SW480 (cell line): ENCODE measurements at regions not wholly inside any gene's neighbourhood (a gene's known extent, or its start where the extent isn't known, plus 50 kb on each side); places are given as distances from the start of the nearest gene placed in this dataset.
A peak's percentile ranks its signal among the peaks of the same experiment; 100 is the strongest.

ENCODE experiments used
- DNase-seq: peaks from one replicate; pipeline ENCODE4 v3.0.0-alpha.2; 2016; ENCODE audit warnings: low spot score

DNA sequence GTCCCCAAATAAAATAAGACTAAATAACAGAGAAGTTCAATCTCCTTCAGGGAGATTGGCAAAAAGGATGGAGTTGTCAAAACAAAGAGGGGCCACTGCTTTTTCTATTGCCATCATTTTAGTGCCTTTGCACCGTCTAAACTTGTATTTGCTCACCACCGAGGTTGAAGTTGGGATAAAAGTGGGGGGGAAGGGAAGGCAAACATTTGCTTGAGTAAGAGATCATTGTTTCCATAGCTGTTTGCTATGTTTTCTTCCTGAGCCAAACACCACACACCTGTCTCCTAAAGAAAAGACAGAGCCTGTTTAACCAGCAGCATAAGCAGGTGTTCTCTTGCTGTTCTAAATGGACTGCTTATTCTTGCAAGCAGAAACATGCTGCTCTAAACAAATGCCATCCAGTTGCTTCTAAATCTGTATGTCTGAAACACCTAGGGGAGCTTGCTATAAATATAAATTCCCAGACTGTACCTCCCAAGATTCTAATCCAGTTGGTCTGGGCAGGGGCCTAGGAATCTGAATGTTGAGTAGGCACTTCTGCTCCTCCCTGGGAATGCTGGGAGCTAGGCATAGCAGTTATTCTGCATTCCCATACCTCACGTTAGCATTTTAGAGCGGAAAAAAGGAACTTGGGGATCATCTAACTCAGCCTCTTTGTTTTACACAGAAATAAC, 179.4 kb upstream of the ARL4C start:
- no peak for DNase-seq

DNA sequence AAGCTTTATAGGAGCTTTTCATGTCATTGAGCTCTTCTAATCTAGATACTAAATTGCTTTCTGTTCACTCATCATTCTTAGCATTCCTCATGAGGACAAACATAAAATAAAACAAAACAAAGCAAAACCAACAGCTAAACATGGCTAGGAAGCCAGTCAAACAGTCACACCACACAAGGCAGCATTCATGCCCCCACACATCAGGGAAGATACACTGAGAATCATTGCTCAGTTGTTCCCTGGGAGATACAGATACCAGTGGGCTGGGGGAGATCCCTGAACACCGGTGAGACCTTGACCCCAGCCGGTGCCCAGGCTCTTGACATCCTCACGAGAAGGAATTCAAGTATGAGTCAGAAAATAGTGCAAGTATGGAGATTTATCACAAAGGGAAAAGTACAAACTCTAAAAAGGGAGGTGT, 177.9 kb upstream of the ARL4C start:
- peak; percentile 30 for DNase-seq

DNA sequence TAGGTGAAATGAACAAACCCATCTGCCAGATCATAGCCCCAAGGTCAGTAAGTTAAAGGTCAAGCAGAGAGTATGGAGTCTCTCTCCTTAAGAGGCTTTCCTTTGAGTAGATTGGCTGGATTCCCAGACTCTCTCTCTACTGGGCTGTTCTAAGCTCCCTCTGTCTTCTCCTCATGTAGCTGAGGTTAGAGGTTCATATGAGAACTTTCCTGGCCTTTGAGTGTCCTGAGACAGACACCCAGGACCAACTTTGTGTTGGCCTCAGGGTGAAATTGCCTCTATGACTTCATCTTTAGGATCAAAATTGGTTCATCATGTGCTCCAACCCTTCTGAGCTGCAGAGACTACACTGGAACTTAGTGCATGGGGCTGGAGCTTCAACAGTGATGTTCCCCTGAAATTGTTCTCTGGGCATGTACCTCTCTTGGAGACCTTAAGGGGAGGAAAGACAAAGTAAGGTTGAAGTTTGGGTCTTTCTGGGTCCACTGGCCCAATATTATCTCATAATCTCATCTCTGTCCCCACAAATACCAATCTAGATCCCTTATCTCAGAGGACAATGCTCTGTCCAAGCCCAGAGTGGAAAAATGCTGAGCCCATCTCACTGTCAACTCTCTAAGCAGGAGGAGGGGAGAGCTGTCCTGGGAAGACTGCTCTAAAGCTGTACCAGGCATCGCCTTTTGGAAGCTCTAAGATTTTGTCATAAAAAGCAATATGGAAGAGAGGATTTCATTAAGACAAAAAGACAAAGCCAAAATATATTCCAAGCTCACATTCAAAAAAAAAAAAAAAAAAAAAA, 177.3 kb upstream of the ARL4C start:
- DNase-seq, result no peak

DNA sequence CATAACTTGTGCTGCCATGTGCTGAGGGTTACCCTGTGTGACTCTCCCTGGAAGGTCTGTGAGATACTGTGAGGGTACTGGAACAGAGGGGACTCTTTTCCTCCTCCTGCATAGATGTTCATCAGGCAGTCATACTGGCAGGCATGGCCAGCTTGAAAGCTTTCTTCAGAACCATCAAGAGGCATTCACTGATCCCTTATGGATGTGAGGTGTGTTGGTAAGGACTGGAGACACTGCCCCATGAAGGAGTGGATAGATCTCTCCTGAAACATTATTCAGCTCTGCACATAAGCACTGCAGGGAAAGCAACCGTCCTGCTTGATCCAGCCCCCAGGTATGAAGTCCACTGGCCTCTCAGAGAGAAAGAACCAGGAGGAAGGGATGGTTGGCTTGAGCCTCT, 176.6 kb upstream of the ARL4C start:
- no peak for DNase-seq

DNA sequence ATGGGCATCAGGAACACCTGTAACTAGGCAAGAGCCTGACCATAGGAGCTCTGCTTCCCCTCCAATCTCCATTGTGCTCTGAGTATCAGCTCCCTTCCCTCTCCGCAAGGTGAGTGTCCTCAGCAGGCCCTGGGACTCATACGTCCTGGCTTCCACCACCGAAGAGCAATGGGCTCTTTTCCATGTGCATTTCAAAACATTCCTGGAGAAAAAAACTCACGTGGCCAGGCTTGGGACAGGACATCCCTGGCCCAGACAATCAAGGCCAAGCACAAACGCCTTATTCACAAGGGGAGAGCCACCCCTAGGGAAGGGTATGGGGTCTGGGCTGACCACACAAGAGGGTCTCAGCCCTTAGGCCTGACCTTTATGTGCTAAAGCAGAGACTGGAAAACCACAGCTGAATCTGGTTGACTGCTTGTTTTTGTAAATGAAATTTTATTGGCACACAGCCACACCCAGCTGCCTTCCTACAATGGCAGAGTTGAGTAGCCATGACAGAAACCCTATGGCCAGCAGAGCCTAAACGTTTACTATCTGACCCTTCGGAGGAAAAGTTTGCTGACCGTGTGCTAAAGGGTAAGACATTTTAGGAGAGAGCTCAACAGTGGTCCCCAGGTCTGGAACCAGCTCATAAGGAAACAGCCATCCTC, 175.7 kb upstream of the ARL4C start:
- DNase-seq, result no peak

DNA sequence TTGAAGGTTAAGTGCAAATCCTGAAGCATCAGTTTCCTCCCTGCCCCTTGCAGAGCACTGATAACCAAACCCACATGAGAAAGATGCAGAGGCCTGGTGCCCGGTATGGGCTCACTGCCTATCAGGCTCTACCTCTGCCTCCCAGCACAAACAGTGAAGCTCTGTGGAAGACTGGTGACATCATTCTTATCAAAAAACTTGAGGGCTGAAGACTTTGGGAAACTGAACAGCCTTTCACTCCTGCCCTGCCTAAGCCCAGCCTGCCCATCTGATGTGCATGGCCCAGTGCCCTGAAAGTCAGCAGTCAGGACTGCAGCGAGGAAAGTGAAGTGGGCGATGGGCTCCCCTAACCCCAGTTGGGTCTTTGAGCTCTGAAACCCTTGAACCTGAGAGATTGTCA, 174.8 kb upstream of the ARL4C start:
- DNase-seq, result no peak

DNA sequence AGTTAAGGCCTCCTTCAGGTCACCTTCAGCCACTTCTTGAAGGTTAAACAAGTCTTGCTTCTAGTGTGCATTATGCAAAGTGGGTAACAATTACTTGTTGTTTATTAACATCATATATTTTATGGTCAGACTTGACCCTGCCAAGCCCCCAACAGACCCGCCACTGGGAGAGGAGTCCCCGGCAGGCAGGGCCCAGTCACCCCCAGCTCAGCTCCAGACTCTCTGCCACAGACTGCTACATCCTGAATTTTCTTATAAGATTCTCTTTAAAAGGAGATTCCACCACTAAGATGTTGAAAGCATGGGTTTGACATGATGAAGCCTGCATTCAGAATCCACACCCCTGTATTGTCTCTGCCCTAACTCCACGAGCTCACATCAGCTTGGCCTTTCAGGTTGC, 174.3 kb upstream of the ARL4C start:
- DNase-seq, result no peak

DNA sequence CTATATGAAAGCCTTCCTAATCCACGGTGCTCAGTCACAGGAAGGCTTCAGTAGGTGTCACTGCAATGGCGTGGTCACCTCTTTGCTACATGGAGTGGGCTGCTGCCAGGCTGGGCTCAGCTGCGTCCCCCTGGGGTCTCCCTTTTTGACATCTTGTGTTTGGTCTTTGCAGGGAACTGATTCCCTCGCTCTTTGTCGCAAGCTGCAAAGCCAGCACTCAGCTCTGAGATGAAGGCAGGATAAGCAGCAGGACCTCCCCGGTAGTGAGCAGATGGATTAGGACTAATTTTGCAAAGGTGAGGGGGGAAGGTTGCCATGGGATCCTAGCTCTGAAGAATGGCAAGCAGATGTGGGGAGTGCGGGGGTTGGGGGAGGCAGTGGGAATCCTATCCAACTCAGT, 173.9 kb upstream of the ARL4C start:
- DNase-seq, result no peak

DNA sequence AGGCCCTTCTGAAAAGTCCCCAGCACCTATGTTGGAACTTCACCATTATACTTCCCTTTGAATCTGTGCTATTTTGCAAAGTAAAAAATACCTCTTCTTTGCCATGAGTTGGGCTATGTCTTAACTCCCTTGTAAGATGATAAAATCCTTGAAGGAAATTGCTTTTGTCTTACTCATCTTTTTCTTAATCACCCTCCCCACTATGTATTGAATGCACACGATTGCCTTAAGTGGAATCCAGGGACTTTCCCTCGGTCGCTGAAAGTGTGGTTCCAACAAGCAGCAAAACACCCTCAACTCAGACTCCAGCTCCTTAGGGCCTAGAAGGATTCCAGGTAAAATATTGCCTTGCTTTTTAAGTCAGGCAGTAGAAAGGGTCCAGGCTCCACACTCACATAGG, 173.2 kb upstream of the ARL4C start:
- no peak for DNase-seq

DNA sequence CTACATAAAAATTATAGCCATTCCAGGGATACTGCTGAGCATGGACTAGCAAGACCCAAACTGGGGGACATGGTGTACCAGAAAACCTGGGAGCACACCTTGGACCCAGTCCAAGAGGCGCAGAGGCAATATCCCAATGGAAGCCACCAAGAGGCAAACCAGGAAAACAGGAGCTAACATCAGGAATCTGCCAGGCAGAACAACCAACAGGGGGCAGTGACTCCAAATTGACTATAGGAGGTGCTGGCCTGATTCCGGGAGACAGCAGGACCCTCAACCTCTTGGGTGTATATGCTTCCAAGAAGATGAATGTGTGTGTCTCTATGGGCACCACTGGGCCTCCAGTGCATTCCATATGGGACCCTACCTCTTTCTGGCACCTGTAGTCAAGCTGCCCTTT, 172.7 kb upstream of the ARL4C start:
- DNase-seq, result no peak

DNA sequence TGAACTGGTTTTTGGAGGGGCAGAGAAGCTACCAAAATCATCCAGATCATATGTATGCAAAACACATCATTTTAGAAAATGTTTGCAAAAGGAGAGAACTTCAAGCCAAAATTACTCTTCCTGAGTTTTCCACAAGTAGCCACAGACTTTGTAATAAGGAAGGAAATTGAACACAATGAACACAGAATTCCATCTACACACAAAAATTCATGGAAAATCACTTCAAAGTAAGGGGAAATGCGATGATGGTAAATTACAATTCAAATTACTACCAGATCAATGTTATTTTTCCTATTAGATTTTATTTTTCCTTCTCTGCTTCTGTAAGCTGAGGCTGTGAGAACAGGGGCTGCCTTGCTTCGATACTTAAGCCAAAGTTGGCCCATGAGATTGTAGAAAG, 172.1 kb upstream of the ARL4C start:
- DNase-seq, result no peak

DNA sequence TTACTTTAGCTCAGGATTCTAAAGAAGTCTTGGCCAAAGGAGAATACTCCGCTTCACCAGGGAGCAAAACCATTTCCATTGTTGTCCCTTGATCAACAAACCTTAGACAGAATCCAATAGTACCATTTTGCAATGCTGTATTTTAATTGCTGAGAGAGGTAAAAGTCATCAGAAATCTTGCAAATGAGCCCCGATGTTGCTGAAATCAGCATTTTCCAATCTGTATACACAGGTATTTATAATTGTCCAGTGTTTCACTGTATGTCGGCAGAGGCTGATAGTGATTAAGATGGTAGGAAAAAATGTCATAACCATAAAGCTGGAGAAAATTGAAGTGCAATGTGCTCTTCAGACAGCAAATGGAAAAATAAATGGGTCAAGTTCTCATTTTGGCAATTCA, 170.0 kb upstream of the ARL4C start:
- no peak for DNase-seq

DNA sequence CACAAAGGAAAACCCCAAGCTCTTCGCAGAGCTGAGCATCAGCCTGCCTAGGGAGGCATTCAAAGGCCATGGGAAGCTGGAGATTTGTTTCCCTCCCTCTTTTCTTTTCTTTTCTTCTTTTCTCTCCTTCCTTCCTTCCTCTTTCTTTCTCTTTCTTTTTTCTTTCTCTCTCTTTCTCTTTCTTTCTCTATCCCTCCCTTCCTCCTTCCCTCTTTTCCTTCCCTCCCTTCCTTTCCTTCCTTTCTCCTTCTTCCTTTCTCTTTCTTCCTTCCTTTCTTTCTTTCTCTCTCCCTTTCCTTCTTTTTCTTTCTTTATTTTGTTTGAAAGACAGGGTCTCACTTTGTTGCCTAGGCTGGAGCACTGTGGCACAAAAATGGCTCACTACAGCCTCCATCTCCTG, 168.4 kb upstream of the ARL4C start:
- no peak for DNase-seq

DNA sequence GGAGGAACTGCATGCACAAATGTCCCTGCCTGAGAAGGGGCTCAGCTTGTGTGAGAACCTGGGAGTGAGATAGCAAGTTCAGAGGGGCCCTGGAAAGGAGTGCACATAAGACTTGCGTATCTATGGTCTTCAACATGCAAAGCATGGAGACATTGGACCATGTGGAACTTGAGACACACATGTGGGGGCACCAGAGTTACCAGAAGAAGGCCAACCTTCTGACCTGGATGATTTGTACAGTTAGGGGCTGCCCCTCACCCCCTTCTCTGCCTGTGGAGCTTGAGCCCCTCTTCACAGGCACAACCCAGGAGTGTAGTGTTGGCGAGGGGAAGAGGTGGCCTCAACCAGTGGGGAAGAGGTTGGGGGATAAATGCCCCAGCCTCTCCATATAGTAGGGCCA, 165.0 kb upstream of the ARL4C start:
- DNase-seq, result no peak

DNA sequence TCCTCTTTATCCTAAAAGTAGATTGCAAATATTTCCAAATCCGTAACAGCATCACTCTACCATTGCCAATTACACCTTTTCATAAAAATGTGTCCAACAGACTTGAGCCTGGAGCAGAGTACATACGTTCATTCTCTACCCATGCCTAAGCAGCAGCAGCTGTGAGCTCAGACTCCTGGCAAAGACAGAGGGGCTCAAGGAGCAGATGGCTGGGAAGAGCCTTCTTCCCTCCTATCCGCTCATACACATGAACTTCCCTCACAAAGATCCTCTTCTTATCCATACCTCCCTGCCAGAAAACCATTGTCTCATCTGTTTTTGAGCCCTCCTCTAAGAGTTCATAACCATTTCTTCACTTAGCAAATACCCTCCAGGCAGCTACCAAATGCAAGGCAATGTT, 164.3 kb upstream of the ARL4C start:
- DNase-seq, result no peak

DNA sequence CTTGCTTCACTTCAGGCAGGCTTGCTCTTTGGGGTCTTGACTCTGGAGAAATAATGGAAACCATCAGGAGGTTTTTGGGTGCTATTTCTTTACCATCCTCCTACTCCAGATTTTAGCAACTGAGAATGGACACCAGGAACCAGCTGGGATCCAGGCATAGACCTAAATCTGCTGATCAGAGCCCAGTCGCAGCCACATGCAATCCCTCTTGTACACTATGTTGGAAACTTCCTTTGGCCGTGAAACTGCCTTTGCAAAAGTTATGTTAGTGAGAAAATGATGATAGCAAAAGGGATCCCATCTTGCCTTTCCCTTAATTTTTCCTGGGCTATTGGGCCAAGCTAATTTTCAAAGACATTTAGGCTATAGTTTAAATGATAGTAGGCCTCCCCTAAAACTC, 158.8 kb upstream of the ARL4C start:
- no peak for DNase-seq

DNA sequence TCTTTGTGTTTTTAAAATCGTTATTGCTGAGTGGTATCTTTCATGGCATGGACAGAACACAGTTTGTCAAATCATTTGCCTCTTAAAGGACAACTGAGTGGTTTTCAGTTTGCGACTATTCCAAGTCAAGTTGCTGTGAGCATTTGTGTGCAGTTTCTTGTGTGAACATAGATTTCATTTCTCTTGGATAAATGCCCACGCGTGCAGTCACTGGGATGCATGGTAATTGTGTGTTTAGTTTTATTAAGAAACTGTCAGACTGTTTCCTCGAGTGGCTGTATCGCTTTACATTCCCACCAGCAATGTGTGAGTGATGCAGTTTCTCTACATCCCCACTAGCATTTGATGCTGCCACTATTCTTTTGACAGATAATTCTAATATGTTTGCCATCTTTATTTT, 154.0 kb upstream of the ARL4C start:
- no peak for DNase-seq

DNA sequence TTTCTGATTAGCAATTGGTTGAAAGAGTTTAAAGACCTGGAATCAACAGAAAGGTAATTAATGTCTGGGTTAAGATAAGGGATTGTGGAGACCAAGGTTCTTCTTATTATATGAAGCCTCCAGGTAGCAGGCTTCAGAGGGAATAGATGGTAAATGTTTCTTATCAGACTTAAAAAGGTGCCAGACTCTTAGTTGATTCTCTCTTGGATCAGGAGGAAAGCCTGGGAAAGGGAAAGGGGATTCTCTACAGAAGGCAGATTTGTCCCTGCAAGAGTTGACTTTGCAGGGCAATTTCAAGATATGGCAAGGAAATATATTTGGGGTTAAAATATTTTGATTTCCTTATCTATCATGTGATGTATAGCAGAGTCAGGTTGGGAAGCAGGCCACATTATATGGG, 153.1 kb upstream of the ARL4C start:
- no peak for DNase-seq

DNA sequence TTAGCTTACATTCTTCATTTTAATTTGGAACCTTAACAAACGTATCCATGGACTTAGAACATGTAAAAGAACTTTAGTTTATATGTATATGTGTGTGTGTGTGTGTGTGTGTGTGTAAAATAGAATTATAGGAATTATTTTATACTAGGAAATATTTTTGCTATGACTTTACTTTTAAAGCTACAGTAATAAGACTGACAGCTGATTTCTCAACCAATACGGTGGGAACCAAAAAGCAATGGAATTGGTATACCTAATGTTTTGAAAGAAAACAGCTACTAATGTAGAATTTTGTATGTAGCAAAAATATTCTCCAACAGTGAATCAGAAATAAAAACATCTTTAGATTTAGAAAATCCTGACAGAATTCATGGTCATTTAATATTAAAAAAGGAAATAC, 146.5 kb upstream of the ARL4C start:
- DNase-seq, result no peak

DNA sequence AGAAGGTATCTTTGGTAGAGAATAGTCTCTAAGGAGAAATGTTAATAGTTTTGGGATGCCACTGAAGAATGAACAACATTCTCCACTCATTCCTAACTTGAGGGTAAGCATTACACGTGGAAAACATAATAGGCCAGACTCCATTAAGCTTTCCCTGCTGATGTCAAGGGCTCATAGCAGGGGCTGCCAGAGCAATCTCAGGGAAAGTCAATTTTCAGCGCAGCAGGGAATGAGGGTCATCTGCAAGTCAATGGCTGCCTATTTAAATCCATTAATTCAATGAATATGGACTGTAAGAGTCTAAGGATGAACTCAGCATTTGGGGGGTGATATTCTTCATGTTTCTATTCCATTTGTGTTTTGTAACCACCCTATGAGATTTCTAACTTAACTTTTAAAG, 144.2 kb upstream of the ARL4C start:
- no peak for DNase-seq

DNA sequence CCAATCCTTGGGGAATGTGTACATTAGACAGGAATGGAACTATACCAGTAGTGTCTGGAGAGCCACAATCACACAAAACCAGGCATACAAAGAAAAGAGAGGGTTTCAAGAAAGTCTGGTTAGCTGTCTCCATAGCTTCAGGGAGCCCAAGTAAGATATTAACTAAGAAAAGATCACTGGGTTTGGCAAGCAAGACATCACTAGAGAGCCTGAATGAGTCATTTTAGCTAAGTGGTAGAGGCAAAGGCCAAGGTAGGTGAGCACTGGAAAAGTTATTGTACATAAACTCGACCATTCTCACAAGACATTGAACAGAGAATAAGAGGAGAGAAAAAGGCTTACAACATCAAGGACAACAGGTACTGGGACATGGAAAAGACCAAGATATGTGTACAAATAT, 143.8 kb upstream of the ARL4C start:
- no peak for DNase-seq

DNA sequence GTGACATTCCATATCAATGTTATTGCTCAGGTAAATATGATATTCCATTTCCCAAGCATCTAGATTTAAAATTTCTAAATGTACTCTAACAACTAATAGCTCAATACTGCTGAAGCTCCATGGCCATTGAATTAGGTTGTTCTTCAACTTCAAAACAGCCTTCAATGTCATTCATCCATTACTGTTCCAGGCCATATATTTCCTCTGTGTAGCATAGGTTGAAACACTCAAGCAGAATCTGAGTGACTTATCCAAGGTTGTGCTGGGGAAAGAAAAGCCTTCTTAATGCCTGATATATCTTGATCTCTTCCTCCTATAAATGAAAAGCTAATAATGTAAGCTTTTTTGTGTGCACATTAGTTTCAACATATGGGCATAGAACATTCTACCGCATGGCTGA, 142.1 kb upstream of the ARL4C start:
- no peak for DNase-seq

DNA sequence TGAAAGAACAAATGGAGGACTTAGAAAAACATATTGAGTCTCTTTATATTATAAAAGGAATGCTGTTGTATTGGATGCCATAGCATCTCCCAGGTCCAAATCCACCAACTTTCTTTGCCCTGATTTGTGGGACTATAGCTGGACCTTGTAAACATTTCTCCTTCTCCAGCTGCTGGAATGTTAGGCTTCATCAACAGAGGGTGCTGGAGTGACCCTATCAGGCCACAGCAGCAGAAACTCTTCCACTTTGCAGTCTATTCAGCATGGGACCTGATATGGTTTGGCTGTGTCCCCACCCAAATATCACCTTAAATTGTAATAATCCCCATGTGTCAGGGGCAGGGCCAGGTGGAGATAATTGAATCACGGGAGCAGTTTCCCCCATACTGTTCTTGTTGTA, 138.4 kb upstream of the ARL4C start:
- DNase-seq, result no peak
